HEK293 (cell line): ENCODE measurements at regions not wholly inside any gene's neighbourhood (a gene's known extent, or its start where the extent isn't known, plus 50 kb on each side); places are given as distances from the start of the nearest gene placed in this dataset.

Experiments used
- ZFP41 ChIP-seq: fragments of 450-650 bp; formaldehyde crosslinking; IDR thresholded peaks from 2 replicates; pipeline ENCODE4 v1.5.1; 2016; ENCODE audit warnings: missing biosample characterization, missing genetic modification characterization, borderline replicate concordance
- ZNF239 ChIP-seq: fragments of 450-650 bp; formaldehyde crosslinking; IDR thresholded peaks from 2 replicates; pipeline ENCODE4 v1.5.1; 2016; ENCODE audit warnings: missing biosample characterization, missing genetic modification characterization
- TF ChIP-seq, protein P1 (sequence below): IDR thresholded peaks from 2 replicates; pipeline ENCODE4 v1.6.1; 2011; ENCODE audit warnings: mild to moderate bottlenecking, low read depth, low read length, borderline replicate concordance
- TF ChIP-seq, protein P2 (sequence below): fragments of 450-650 bp; formaldehyde crosslinking; IDR thresholded peaks from 2 replicates; pipeline ENCODE4 v1.5.1; 2016; ENCODE audit warnings: missing biosample characterization, missing genetic modification characterization
- TF ChIP-seq, protein P3 (sequence below): fragments of 450-650 bp; IDR thresholded peaks from 2 replicates; pipeline ENCODE4 v1.5.1; 2018; ENCODE audit warnings: missing biosample characterization, missing genetic modification characterization

DNA sequence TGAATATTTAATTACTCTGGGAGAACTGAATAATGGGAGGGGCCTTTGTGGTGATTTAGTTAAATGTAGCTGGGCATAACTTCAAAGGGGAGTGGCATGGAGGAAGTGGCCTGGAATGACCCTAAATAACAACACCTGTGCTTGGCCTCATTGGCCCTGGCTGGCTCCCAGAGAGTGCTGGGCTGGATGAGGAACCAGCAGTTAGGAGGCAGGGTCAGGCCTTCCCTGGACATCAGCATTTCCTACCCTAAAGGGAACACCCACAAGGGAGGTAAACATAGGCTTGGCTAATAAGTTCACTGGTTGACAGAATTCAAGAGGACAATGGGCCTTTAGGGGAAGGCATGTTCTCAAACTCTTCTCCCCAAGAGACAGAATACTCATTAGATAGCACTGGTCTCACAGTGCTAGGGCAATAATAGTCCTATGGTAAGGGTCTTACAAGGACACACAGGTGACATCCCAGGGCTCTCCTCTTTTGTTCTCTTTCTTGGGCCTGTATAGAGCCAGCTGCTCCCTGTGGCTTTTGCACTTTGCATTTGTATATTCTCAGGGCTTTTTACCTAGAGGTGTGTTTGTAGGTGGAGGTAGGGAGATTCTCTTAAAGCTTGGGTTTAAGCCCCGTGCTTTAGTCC lies 106.8 kb downstream of the ZNF519 start:
- TF ChIP-seq, protein P1, sequence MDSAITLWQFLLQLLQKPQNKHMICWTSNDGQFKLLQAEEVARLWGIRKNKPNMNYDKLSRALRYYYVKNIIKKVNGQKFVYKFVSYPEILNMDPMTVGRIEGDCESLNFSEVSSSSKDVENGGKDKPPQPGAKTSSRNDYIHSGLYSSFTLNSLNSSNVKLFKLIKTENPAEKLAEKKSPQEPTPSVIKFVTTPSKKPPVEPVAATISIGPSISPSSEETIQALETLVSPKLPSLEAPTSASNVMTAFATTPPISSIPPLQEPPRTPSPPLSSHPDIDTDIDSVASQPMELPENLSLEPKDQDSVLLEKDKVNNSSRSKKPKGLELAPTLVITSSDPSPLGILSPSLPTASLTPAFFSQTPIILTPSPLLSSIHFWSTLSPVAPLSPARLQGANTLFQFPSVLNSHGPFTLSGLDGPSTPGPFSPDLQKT = no peak
- TF ChIP-seq ZFP41 (no peak), ZNF239 (tag by site-specific recombination) (no peak)
- TF ChIP-seq, protein P2, sequence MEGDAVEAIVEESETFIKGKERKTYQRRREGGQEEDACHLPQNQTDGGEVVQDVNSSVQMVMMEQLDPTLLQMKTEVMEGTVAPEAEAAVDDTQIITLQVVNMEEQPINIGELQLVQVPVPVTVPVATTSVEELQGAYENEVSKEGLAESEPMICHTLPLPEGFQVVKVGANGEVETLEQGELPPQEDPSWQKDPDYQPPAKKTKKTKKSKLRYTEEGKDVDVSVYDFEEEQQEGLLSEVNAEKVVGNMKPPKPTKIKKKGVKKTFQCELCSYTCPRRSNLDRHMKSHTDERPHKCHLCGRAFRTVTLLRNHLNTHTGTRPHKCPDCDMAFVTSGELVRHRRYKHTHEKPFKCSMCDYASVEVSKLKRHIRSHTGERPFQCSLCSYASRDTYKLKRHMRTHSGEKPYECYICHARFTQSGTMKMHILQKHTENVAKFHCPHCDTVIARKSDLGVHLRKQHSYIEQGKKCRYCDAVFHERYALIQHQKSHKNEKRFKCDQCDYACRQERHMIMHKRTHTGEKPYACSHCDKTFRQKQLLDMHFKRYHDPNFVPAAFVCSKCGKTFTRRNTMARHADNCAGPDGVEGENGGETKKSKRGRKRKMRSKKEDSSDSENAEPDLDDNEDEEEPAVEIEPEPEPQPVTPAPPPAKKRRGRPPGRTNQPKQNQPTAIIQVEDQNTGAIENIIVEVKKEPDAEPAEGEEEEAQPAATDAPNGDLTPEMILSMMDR (tag by site-specific recombination) = no peak
- TF ChIP-seq, protein P3, sequence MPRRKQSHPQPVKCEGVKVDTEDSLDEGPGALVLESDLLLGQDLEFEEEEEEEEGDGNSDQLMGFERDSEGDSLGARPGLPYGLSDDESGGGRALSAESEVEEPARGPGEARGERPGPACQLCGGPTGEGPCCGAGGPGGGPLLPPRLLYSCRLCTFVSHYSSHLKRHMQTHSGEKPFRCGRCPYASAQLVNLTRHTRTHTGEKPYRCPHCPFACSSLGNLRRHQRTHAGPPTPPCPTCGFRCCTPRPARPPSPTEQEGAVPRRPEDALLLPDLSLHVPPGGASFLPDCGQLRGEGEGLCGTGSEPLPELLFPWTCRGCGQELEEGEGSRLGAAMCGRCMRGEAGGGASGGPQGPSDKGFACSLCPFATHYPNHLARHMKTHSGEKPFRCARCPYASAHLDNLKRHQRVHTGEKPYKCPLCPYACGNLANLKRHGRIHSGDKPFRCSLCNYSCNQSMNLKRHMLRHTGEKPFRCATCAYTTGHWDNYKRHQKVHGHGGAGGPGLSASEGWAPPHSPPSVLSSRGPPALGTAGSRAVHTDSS = no peak
